SJSA1 (cell line): ENCODE measurements at regions not wholly inside any gene's neighbourhood (a gene's known extent, or its start where the extent isn't known, plus 50 kb on each side); places are given as distances from the start of the nearest gene placed in this dataset.
"Not testable (repeated sequence)": the region's sequence is repeated elsewhere in the genome, so short reads cannot be mapped to it uniquely, and the experiment has no call there.

ENCODE experiments used
- DNase-seq, 2 experiments: peaks; one replicate each; pipeline ENCODE4 v3.0.0-alpha.2; 2015 to 2020; ENCODE audit warnings: low spot score in 2 of 2, low read depth in 1 of 2
- H3K27ac ChIP-seq: fragments of 250-450 bp; sonication (Bioruptor Pico); 2 replicates; pipeline ENCODE4 v1.5.1; 2020; ENCODE audit warnings: mild to moderate bottlenecking, moderate library complexity
- H3K27me3 ChIP-seq: fragments of 250-450 bp; sonication (Bioruptor Pico); replicated peaks from 2 replicates; pipeline ENCODE4 v1.5.1; 2020; ENCODE audit warnings: mild to moderate bottlenecking, moderate library complexity
- H3K36me3 ChIP-seq: fragments of 250-450 bp; sonication (Bioruptor Pico); 2 replicates; pipeline ENCODE4 v1.5.1; 2020; ENCODE audit warnings: mild to moderate bottlenecking
- H3K4me1 ChIP-seq: fragments of 250-450 bp; sonication (Bioruptor Pico); replicated peaks from 2 replicates; pipeline ENCODE4 v1.6.1; 2021; ENCODE audit warnings: mild to moderate bottlenecking
- H3K4me3 ChIP-seq: fragments of 250-450 bp; sonication (Bioruptor Pico); 2 replicates; pipeline ENCODE4 v1.5.1; 2020; ENCODE audit warnings: mild to moderate bottlenecking
- H3K9me3 ChIP-seq: fragments of 250-450 bp; sonication (Bioruptor Pico); replicated peaks from 2 replicates; pipeline ENCODE4 v1.5.1; 2020; ENCODE audit warnings: mild to moderate bottlenecking

DNA sequence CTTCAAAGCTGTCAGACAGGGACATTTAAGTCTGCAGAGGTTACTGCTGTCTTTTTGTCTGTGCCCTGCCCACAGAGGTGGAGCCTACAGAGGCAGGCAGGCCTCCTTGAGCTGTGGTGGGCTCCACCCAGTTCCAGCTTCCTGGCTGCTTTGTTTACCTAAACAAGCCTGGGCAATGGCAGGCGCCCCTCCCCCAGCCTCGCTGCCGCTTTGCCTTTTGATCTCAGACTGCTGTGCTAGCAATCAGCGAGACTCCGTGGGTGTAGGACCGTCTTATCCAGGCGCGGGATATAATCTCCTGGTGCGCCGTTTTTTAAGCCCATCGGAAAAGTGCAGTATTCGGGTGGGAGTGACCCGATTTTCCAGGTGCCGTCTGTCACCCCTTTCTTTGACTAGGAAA is 773.5 kb downstream of the KCNJ3 start:
- H3K36me3 ChIP-seq, DNase-seq, H3K27me3 ChIP-seq: not testable (repeated sequence)

DNA sequence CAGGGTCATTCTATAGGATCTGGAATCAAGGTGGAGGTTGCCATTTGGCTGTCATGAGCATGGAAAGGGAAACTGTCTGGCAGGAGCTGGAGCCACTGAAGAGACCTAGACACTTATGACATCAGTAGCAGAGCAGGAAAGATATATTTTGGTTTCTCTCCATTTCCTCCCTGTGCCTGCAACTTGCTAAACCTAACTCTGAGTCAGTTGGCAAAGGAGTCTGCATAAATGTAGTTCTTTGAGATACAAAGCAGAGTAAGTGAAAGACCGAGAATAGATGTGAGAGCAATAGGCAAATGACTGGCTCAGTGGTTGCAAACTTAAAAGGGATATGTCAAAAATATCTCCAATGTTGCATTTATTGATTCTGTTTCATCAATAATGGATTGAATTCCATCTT is 757.7 kb downstream of the KCNJ3 start:
- no peak for DNase-seq
- H3K4me1 ChIP-seq, result no peaks in the 10 kb centered on the region
- no peaks in the 10 kb centered on the region for H3K36me3 ChIP-seq
- H3K27me3 ChIP-seq, result no peaks in the 10 kb centered on the region
- no peak overlapping the region for H3K4me3 ChIP-seq
- no peak overlapping the region for H3K27ac ChIP-seq
- H3K9me3 ChIP-seq, result no peaks in the 10 kb centered on the region

More for the DNA sequence above, 773.5 kb downstream of the KCNJ3 start:
- H3K9me3 ChIP-seq, H3K27ac ChIP-seq, H3K4me1 ChIP-seq, H3K4me3 ChIP-seq: not testable (repeated sequence)

DNA sequence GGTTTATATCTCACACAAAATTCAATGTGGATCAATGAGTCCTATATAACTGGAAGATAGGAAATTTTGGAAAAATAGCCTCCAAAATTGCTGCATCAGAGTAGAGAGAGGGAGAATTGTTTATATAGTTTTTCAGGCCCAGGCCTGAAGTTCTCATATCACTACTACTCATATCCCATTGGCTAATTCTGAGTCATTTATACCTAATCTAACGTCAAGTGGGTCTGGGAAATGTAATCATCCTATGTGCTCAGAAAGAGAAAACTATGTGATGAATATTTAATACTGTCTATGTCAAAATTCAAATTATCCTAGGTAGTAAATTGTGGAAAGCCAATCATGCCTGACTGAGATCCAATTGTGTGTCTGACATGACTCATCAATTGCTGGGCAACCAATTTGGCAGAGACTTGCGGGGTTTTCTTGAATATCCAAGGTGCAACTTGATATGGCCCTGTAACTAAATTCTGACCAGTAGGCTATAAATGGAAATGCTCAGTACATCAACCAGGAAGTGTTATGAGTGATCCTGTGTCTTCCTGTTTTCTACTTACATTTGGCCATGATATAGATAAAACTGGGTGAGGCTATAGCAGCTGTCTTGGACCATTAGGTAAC is 744.4 kb downstream of the KCNJ3 start:
- no peaks in the 10 kb centered on the region for H3K27me3 ChIP-seq
- no peak overlapping the region for H3K4me3 ChIP-seq
- DNase-seq, result no peak
- H3K4me1 ChIP-seq, result no peaks in the 10 kb centered on the region
- H3K9me3 ChIP-seq, result 0 out of 2 replicates have a peak, but pooled peaks cover 2% of the 10 kb centered on the region
- H3K27ac ChIP-seq, result no peak overlapping the region
- H3K36me3 ChIP-seq, result no peaks in the 10 kb centered on the region

DNA sequence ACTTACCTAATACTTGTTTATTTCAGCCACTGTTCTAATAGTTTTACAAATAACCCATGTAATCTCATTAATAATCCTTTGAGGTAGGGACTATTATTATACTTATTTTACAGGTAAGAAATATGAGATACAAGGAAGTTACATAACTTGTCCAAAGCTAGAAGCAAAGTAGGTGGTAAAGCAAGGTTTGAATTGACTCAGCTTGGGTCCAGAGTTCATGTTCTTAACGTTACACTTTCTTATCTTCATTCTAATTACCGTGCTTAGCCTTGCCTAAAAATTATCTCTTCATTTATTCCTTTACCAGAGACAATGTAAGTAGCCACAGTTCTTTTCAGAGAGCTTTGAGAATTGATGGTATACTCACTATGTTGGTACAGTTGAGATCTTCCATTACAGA is 743.6 kb downstream of the KCNJ3 start:
- Histone ChIP-seq H3K4me3 (no peak overlapping the region), H3K27me3 (no peaks in the 10 kb centered on the region)

DNA sequence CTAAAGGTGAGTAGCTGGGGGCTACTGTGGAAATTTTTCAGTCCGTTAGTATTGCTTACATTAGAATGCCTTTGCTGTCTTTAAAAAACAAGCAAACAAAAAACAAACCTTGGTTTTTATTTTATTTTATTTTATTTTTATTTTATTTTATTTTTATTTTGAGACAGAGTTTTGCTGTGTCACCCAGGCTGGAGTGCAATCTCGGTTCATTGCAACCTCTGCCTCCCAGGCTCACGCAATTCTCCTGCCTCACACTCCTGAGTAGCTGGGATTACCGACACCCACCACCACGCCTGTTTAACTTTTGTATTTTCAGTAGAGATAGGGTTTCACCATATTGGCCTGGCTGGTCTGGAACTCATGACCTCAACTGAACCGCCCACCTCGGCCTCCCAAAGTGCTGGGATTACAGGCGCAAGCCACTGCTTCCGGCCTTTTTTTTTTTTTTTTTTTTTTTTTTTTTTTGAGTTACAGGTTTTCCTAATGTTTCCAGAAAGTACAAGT is 732.6 kb downstream of the KCNJ3 start:
- Histone ChIP-seq H3K27ac (no peak overlapping the region), H3K27me3 (no peaks in the 10 kb centered on the region), H3K36me3 (no peaks in the 10 kb centered on the region), H3K9me3 (peaks cover 2% of the 10 kb centered on the region; the same call in 1 of the 2 replicates), H3K4me1 (no peaks in the 10 kb centered on the region), H3K4me3 (no peak overlapping the region)
- no peak for DNase-seq

More for the DNA sequence above, 743.6 kb downstream of the KCNJ3 start:
- no peak overlapping the region for H3K27ac ChIP-seq
- no peaks in the 10 kb centered on the region for H3K36me3 ChIP-seq
- 0 out of 2 replicates have a peak, but pooled peaks cover 2% of the 10 kb centered on the region for H3K9me3 ChIP-seq
- H3K4me1 ChIP-seq, result no peaks in the 10 kb centered on the region
- DNase-seq, result no peak

DNA sequence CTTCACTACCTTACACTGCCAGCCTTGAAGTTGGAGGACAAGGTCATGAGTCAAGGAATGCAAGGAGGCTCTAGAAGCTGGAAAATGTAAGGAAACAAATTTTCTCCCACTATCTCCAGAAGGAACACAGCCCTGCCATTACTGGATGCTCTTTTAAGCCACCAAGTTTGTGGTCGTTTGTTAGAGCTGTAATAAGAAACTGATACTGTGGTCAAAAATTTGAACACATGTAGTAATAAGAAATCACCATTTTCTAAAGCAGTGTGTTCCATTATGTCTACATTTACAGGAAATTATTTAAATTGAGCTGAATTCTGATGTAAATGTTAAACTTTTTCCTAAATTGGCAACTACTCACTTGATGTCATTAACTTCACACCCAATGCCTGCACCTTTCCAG is 729.0 kb downstream of the KCNJ3 start:
- Histone ChIP-seq H3K9me3 (no peaks in the 10 kb centered on the region; the same call in 1 of the 2 replicates), H3K36me3 (no peaks in the 10 kb centered on the region), H3K27me3 (no peaks in the 10 kb centered on the region), H3K27ac (no peak overlapping the region), H3K4me1 (no peaks in the 10 kb centered on the region), H3K4me3 (no peak overlapping the region)
- DNase-seq, result no peak

DNA sequence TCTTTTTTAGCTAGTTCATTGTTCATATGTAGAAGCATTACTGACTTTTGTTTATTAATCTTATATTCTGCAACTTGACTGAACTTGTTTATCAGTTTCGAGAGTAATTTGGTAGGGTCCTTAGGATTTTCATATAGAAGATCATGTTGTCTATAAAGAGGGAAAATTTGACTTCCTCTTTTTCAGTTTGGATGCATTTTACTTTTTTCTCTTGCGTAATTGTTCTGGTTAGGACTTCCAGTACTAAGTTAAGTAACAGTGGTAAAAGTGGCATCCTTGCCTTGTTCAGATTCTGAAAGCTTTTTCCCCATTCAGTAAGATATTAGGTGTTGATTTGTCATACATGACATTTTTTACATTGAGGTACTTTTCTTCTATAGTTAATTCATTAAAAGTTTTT is 726.0 kb downstream of the KCNJ3 start:
- DNase-seq, result no peak

DNA sequence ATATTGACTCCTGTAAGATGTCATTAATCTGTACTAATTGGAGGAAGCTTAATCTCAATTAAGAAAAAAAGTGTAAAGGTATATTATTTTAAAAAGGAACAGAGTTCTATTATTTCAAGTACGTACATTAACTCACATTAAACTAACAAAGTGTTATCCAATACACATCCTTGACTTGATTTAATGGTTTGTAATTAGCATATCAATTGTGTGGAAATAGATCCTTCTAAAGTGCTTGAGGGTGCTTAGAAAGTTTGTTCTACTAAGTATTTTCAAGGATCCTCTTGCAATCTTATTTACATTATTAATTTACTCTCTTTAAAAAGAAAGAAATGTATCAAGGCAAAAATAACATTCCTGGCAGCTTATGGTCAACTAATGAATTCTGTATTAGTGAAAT is 720.3 kb downstream of the KCNJ3 start:
- Histone ChIP-seq H3K9me3 (no peaks in the 10 kb centered on the region), H3K27ac (no peak overlapping the region), H3K36me3 (no peaks in the 10 kb centered on the region), H3K4me1 (no peaks in the 10 kb centered on the region), H3K27me3 (no peaks in the 10 kb centered on the region), H3K4me3 (no peak overlapping the region)
- no peak for DNase-seq

More for the DNA sequence above, 726.0 kb downstream of the KCNJ3 start:
- Histone ChIP-seq H3K9me3 (no peaks in the 10 kb centered on the region; the same call in 1 of the 2 replicates), H3K36me3 (no peaks in the 10 kb centered on the region), H3K27me3 (no peaks in the 10 kb centered on the region), H3K4me3 (no peak overlapping the region), H3K4me1 (no peaks in the 10 kb centered on the region), H3K27ac (no peak overlapping the region)

DNA sequence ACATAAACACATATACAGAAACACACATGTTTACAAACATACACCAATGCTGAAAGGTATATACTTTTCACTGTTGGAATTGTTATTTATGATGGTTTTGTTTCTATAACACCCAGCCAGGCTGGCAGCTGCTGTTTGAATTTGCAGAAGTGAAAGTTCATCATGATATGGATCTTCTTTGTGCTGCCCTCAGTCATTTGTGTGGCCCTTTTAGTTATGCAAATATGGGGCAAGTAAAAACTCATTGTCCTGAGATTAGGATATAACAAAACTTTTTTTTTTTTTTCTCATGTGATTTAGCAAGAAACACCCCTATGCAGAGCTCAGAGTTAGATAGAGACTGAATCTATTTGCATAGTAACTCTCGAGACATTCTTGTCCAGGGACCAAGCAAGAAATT is 714.1 kb downstream of the KCNJ3 start:
- H3K9me3 ChIP-seq, result no peaks in the 10 kb centered on the region
- no peaks in the 10 kb centered on the region for H3K36me3 ChIP-seq
- no peaks in the 10 kb centered on the region for H3K27me3 ChIP-seq
- H3K27ac ChIP-seq, result no peak overlapping the region
- H3K4me3 ChIP-seq, result no peak overlapping the region
- H3K4me1 ChIP-seq, result no peaks in the 10 kb centered on the region
- no peak for DNase-seq

DNA sequence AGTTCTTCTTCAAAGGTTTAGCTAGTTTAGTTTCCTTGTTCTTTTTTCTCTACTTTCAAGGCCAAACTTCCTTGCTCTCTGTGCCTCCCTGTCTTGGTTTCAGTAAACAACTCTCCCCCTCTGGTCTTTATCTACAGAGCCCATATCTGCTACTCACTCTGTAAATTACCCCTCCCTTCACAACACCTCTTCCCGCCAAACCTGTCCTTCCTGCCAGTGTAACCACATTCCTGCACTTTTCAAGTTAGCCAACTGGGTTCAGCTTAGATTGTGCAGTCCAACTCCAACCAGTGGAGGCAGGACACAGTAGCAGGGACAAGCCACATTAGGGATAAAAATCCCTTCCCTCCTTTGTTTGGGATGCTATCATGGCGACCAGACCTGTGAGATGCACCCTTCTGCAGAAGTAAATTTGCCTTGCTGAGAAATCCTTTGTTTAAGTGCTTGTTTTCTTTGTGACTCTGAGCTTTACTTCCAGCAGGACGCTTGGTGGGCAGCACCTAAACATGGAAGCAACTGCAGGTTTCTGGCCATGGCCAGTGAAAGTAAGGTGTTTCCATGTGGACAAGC is 706.0 kb downstream of the KCNJ3 start:
- Histone ChIP-seq H3K4me1 (no peaks in the 10 kb centered on the region), H3K36me3 (no peaks in the 10 kb centered on the region), H3K9me3 (no peaks in the 10 kb centered on the region), H3K27me3 (no peaks in the 10 kb centered on the region), H3K27ac (no peak overlapping the region), H3K4me3 (no peak overlapping the region)
- DNase-seq, result no peak

DNA sequence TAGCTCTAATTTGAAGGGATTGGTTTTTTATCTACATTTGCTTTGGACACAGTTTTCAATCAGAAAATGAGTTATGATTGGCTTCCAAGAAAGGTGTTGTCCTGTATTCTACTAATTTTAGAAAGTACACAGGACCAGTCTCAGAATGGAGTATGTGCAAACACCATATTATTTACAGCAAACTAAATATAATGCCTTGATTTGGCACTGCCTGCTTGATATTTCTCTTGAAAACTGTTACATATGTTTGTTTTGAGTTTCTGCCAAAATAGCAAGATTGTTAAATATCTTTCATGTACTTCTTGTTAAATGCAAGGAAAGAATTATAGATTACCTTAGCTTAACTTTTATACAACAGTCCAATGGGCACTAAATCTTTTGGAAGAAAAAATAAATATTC is 694.9 kb downstream of the KCNJ3 start:
- no peaks in the 10 kb centered on the region for H3K36me3 ChIP-seq
- no peaks in the 10 kb centered on the region for H3K9me3 ChIP-seq
- H3K4me1 ChIP-seq, result no peaks in the 10 kb centered on the region
- no peak overlapping the region for H3K27ac ChIP-seq
- no peak for DNase-seq
- H3K4me3 ChIP-seq, result no peak overlapping the region
- H3K27me3 ChIP-seq, result no peaks in the 10 kb centered on the region

DNA sequence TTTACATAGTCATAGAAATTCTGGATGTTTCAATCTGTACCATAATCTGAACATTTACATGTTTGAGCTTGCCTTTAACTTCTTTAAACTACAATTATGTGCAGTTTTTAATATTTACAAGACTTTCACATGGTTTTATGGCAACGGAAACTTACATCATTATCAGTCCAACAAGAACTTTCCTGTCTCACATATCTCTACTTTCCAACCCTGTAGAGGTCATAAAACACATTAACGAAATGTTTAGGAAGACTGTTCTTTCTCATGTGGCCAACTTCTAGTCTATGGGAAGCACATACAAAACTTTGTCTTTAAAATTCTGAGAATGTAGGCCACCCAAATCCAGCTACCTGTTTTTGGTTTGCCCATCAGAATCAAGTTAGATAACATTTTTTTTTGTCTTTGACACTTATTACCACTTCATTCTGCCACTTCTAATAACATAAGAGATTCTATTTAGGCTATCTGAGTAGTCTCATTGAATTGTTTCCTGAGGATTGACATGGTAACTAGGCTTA is 693.2 kb downstream of the KCNJ3 start:
- H3K36me3 ChIP-seq, result no peaks in the 10 kb centered on the region
- H3K27ac ChIP-seq, result no peak overlapping the region
- no peaks in the 10 kb centered on the region for H3K4me1 ChIP-seq
- H3K9me3 ChIP-seq, result no peaks in the 10 kb centered on the region
- no peak overlapping the region for H3K4me3 ChIP-seq
- H3K27me3 ChIP-seq, result no peaks in the 10 kb centered on the region
- no peak for DNase-seq

DNA sequence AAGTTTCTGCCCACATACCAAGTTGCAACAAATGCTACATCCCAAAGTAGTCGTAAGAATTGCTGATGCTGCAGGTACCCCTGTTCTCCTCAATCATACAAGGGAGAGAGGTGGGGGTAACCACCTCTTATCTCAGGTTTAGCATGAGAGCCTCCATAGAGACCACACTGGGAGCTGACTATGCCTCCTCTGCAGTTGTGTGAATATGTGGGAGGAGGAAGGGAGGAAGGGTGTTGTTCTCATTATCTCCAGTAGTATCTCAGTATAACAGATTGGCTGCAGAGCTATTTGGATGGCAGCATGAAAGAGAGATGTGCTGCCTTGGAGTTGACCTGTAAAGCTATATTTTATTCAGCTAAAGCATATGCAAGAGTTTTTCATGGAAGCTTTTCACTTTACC is 690.7 kb downstream of the KCNJ3 start:
- H3K27me3 ChIP-seq, result no peaks in the 10 kb centered on the region
- no peak overlapping the region for H3K4me3 ChIP-seq
- no peaks in the 10 kb centered on the region for H3K9me3 ChIP-seq
- H3K36me3 ChIP-seq, result no peaks in the 10 kb centered on the region
- no peaks in the 10 kb centered on the region for H3K4me1 ChIP-seq
- H3K27ac ChIP-seq, result no peak overlapping the region
- no peak for DNase-seq

DNA sequence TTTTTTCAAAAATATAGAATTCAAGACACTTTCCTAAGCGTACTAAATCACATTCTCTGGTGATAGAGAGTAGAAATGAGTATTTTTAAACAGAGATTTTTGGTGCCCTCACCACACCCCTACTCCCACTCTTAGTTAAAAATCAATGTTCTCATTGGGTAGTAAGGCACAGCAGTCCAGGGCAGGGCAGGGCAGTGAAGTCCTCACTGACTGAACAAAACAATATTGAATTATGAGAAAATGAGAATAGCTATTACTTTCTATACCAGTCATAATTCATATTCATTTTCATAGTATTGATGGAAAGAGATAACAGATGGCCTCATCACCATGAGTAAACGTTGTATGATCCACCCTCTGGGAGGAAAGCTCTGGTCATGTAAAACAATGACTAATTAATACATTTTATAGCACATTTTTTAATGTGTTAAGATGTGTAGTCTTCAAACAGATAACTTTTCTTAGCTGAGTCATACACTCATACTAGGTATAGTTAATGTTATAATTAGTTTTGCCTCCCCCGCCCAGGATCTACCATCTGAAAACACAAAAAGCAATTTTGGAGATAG is 686.1 kb downstream of the KCNJ3 start:
- no peaks in the 10 kb centered on the region for H3K27me3 ChIP-seq

More for the DNA sequence above, 686.1 kb downstream of the KCNJ3 start:
- Histone ChIP-seq H3K27ac (no peak overlapping the region), H3K9me3 (no peaks in the 10 kb centered on the region), H3K4me3 (no peak overlapping the region), H3K36me3 (no peaks in the 10 kb centered on the region), H3K4me1 (no peaks in the 10 kb centered on the region)
- no peak for DNase-seq
